ENCODE measurements at regions not wholly inside any gene's neighbourhood (a gene's known extent, or its start where the extent isn't known, plus 50 kb on each side); places are given as distances from the start of the nearest gene placed in this dataset.
"Not testable (repeated sequence)": the region's sequence is repeated elsewhere in the genome, so short reads cannot be mapped to it uniquely, and the experiment has no call there.

- peak; percentile 59 for DNase-seq
Observed at GRCh38 chr5:163888366-163888765, 382.9 kb downstream of the MAT2B start.

DNA sequence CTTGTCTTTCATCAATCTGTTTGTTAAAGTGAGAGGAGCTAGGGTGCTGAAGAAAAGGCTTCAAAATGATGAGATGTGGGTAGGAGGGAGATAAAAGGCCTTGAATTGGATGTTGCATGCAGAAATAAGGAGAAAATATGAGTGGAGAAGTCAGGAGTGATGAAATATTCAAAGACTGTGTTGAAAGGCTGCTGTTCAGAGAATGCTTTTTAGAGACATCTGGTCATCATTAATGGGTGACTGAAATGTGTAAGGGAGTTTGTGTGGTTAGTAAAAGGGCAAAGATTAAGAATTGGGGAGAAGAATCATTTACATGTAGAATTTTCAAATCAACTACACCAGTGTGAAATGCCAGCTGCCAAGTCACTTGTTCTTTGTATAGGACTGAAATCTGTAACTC is 383.9 kb downstream of the MAT2B start:
- peak; percentile 97 for DNase-seq

DNA sequence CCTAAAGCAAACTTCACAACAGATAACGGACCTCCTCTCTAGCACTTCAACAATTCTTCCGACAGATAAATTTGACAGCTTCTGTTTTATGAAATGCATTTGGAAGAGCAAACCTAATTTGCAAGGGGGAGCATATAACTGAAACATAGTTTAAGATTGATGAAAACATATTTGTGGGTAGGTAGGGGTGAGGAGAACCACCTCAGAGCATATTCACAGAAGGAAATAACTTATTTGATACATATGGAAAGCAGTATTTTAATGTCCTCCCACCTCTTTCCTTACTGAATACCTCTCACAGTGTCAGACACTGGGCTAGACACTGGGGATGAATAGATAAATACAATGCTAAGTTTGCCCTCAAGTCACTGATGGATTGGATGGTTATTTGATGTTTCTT is 384.8 kb downstream of the MAT2B start:
- peak; percentile 89 for DNase-seq

GRCh38 chr5:163893281-163893680 is 387.9 kb downstream of the MAT2B start:
- DNase-seq, result peak; percentile 65

DNA sequence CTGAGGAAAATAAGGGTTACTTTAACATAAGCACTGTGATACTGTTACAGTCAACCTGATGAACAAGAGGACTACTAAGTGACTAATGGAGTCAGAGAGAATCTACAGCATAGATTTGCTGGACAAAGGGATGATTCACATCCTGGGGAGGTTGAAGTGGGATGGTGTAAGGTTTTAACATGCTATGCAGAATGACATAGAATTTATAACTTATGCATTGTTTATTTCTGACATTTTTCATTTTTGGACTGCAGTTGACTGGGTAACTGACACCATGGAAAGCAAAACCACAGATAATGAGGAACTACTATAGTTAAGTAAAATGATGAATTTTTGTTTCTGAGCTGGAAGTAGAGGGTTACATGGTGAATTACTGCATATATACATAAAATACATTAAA is 389.2 kb downstream of the MAT2B start:
- DNase-seq, result peak; percentile 92

GRCh38 chr5:163898873-163899272 is 393.5 kb downstream of the MAT2B start:
- DNase-seq, result no peak

DNA sequence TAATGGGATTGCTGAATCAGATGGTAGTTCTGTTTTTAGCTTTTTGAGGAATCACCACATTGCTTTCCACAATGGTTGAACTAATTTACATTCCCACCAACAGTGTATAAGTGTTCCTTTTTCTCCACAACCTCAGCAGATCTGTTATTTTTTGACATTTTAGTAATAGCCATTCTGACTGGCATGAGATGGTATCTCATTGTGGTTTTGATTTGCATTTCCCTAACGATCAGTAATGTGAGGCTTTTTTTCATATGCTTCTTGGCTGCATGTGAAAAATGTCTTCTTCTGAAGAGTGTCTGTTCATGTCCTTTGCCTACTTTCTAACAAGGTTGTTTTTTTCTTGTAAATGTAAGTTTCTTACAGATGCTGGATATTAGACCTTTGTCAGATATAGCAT is 402.4 kb downstream of the MAT2B start:
- not testable (repeated sequence) for DNase-seq

- no peak for DNase-seq
Observed at GRCh38 chr5:163908253-163908652, 402.8 kb downstream of the MAT2B start.

DNA sequence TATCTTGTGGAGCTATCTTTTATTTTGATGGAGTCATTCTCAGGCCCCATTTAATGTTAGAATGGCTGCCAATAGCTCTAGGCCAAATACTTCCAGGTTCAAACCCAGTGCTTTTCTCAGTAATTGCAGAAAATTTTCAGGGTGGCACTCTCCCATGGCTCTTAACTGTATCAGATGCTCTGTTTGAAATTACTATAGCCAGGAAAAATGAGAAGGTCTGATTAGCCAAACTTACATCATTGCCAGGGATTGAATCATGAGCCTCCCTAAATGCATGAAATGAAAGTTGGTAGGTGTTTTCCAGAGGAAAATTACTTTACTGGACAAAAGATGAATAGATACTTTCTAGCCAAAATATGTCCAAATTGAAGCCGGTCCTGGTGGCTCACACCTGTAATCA is 404.8 kb downstream of the MAT2B start:
- DNase-seq, result no peak

- DNase-seq, result no peak
Observed at GRCh38 chr5:163912046-163912445, 406.6 kb downstream of the MAT2B start.

GRCh38 chr5:163913548-163913947 is 408.1 kb downstream of the MAT2B start:
- DNase-seq, result no peak

DNA sequence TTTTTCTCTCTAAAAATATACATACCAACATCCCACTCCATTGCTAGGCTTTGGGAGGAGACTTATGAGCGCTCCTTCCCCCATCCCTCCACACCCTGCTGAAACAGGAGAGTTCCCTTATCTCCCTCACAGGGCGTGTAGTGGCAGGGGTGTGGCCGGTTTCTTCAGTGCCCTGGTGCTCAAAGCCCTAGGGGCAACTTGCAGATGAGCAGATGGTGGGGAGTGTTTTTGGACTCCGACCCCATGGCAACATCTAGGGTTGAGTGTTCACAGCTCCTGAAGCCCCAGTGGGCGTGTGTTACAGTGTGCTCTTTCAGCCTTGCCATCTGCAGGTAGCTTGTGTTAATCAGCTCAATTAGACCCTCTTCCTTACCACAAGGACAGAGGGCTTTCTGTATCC is 409.5 kb downstream of the MAT2B start:
- no peak for DNase-seq

DNA sequence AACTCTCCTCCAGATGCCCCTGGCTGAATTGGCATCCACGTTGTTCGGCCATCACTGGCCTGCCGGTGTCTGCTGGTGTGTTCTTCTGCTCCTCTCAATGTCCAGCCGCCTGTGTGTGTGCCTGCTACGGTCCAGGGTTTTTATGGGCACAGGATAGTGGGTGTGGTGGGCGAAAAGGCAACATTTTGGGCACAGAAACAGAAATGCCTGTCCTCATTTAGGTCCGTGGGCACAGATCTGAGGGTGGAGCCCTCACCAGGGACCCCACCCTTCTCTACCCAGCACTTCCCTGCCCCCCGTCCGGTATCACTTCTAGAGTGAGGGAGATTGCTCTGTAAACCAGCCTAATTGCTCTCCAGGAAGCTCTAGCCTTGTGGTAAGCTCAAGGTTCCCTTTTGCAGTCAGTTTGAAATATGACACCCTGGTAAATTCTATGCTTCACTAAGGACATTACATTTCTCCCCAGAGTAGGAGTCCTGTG is 410.1 kb downstream of the MAT2B start:
- DNase-seq, result peak; percentile 49

DNA sequence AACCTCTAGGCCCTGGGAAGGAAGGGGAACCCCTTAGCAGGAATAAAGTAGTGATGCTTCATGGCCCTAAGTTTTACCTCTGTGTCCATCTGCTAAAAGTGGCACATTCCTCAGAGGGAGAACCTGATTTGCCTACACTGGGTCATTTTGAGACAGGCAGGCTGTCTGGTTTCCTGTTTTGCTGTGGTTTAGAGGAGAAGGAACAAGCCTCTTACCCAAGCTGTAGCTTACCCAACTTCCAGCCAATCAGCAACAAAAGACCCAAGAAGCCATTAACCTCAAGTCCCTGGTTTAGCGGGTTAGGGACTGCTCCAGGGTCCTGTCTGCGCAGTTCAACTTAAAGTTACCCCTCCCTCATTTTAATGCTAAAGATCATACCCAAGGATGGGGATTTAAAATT is 411.0 kb downstream of the MAT2B start:
- DNase-seq, result peak; percentile 48

- DNase-seq, result no peak
Observed at GRCh38 chr5:163916861-163917260, 411.4 kb downstream of the MAT2B start.

DNA sequence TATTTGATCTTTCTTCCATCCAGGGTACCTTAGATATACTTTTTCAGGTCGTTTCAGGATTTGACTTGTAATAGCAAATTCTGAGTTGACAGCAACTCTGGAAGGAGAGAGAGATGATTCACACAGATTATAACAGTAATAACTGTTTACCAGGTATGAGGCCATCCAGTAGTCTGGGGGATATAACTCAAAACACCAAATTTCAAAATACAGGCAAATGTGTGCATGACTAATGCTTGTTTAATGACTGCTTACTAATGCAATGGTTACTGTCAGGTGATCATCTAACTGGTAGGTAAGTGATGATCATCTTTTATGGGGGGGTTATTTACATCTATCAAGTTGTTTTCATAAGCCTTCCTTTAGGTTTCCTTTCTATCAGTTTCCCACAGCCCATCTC is 412.3 kb downstream of the MAT2B start:
- DNase-seq, result no peak

GRCh38 chr5:163934990-163935389 is 429.6 kb downstream of the MAT2B start:
- not testable (repeated sequence) for DNase-seq

GRCh38 chr5:163938595-163938994 is 433.2 kb downstream of the MAT2B start:
- peak; percentile 27 for DNase-seq

- no peak for DNase-seq
Observed at GRCh38 chr5:163941079-163941478, 435.7 kb downstream of the MAT2B start.

GRCh38 chr5:163943546-163943945 is 438.1 kb downstream of the MAT2B start:
- DNase-seq, result peak; percentile 52

- no peak for DNase-seq
Observed at GRCh38 chr5:163944738-163945137, 439.3 kb downstream of the MAT2B start.

- DNase-seq, result no peak
Observed at GRCh38 chr5:163947848-163948666, 442.6 kb downstream of the MAT2B start.

DNA sequence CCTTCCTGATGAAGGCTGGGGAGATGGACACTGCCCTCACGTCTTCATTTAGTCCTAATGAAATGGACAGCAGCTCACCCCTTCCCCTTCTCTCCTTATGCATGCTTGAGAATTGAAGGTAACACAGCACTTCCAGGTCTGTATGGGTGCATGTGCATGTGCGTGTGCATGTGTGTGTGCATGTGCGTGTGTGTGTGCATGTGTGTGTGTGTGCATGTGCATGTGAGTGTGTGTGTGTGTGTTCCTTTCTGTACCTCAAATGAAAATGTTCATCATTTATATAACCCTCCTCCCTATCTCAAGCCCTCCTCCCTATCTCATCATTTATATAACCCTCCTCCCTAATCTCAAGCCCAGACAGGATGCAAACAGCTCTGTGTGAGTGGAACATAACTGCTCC is 444.8 kb downstream of the MAT2B start:
- DNase-seq, result no peak

DNA sequence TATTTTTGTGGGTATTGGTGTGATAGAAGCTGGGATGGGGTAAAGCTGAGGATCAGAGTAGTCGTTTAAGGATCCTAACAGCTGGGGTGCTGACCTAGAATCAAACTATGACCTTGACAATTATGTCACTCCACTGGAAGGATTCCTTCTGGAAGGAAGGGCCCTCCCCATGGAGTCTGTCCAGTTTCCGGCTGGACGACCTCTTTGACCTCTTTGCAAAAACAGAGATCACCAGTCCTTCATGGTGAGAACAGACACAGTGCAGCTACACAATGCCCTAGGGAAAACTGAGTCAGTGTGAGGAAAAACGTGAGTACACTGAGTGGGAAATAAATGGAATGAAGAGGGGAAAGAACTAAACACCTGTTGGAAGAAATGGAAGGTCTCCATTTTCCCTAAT is 445.6 kb downstream of the MAT2B start:
- no peak for DNase-seq

DNA sequence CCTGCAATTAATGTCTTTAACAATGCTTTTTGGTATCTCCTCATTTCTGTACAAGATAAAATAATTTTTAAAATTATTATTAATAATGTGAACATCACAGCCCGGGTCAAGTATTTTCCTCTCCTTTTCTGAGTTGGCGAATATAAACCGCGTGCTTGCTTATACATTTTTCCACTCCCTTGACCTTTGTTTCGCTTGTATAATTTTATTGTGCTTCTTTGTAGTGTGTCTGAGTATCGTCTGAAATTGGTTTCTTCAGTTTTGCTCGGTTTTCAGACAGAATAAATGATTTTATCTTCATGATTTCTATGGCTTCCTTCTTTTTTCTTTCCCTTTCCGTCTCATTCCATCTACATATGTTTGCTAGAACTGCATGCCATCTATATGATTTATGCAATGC is 448.5 kb downstream of the MAT2B start:
- DNase-seq, result no peak

All from fibroblast of skin of abdomen (primary cell).